NCI-H146 (cell line): ENCODE measurements at regions not wholly inside any gene's neighbourhood (a gene's known extent, or its start where the extent isn't known, plus 50 kb on each side); places are given as distances from the start of the nearest gene placed in this dataset.

Experiments
- DNase-seq: peaks from one replicate; lab custom pipeline; 2025; lab: John Stamatoyannopoulos, UW

GRCh38 chr9:81480828-81481604 lies 208.3 kb downstream of the TLE1 start:
- DNase-seq: no peak

- DNase-seq: no peak
Observed at GRCh38 chr9:81479573-81479972, 209.8 kb downstream of the TLE1 start.

- DNase-seq: no peak
Observed at GRCh38 chr9:81477669-81478068, 211.7 kb downstream of the TLE1 start.

GRCh38 chr9:81476813-81477490 lies 212.4 kb downstream of the TLE1 start:
- no peak for DNase-seq

GRCh38 chr9:81474792-81475191 lies 214.6 kb downstream of the TLE1 start:
- DNase-seq: no peak

- DNase-seq: no peak
Observed at GRCh38 chr9:81474125-81474524, 215.2 kb downstream of the TLE1 start.

- DNase-seq: no peak
Observed at GRCh38 chr9:81473708-81474107, 215.6 kb downstream of the TLE1 start.

- no peak for DNase-seq
Observed at GRCh38 chr9:81473206-81473605, 216.1 kb downstream of the TLE1 start.

- no peak for DNase-seq
Observed at GRCh38 chr9:81472701-81473100, 216.6 kb downstream of the TLE1 start.

- no peak for DNase-seq
Observed at GRCh38 chr9:81470864-81471263, 218.5 kb downstream of the TLE1 start.

GRCh38 chr9:81468084-81468595 lies 221.2 kb downstream of the TLE1 start:
- DNase-seq: no peak

- DNase-seq: no peak
Observed at GRCh38 chr9:81466981-81467380, 222.4 kb downstream of the TLE1 start.

GRCh38 chr9:81465468-81466011 lies 223.8 kb downstream of the TLE1 start:
- no peak for DNase-seq

- DNase-seq: no peak
Observed at GRCh38 chr9:81462801-81463200, 226.5 kb downstream of the TLE1 start.

- no peak for DNase-seq
Observed at GRCh38 chr9:81461196-81461595, 228.2 kb downstream of the TLE1 start.

- DNase-seq: no peak
Observed at GRCh38 chr9:81460693-81461092, 228.7 kb downstream of the TLE1 start.

- no peak for DNase-seq
Observed at GRCh38 chr9:81459591-81459990, 229.8 kb downstream of the TLE1 start.

GRCh38 chr9:81456431-81457006 lies 232.8 kb downstream of the TLE1 start:
- DNase-seq: no peak

- DNase-seq: no peak
Observed at GRCh38 chr9:81455462-81456219, 233.7 kb downstream of the TLE1 start.

- DNase-seq: no peak
Observed at GRCh38 chr9:81445331-81445921, 243.9 kb downstream of the TLE1 start.

- no peak for DNase-seq
Observed at GRCh38 chr9:81431641-81432040, 257.7 kb downstream of the TLE1 start.

- DNase-seq: no peak
Observed at GRCh38 chr9:81430727-81431126, 258.6 kb downstream of the TLE1 start.
